Heart right ventricle (tissue), 16 donors: ENCODE measurements at regions not wholly inside any gene's neighbourhood (a gene's known extent, or its start where the extent isn't known, plus 50 kb on each side); places are given as distances from the start of the nearest gene placed in this dataset.

Experiments used
- ATAC-seq, 8 donors: fragments of 200-7000 bp; cut with Tn5 transposase; one replicate each; pipeline ENCODE4 v1.9.1; 2020; ENCODE audit warnings: mild to moderate bottlenecking in 8 of 8, moderate library complexity in 8 of 8, moderate number of reproducible peaks in 1 of 8
- DNase-seq, 2 donors: peaks; one replicate each; pipeline ENCODE4 v3.0.0-alpha.2; 2020
- H3K27ac ChIP-seq, 10 donors: fragments of 200-600 bp; sonication (generic) in 2 of 10; one replicate each; pipeline versions ENCODE4 v1.5.0 to v1.8.0; 2020 to 2022; ENCODE audit warnings: mild to moderate bottlenecking in 3 of 10
- H3K27me3 ChIP-seq, 7 donors: fragments of 200-600 bp; one replicate each; pipeline ENCODE4 v1.8.0; 2021 to 2022; ENCODE audit warnings: mild to moderate bottlenecking in 2 of 7
- H3K36me3 ChIP-seq, 9 donors: fragments of 200-600 bp; sonication (generic) in 1 of 9; one replicate each; pipeline versions ENCODE4 v1.5.0 to v1.8.0; 2020 to 2022; ENCODE audit warnings: mild to moderate bottlenecking in 2 of 9
- H3K4me1 ChIP-seq, 9 donors: fragments of 200-600 bp; sonication (generic) in 1 of 9; one replicate each; pipeline versions ENCODE4 v1.5.0 to v1.8.0; 2020 to 2022; ENCODE audit warnings: mild to moderate bottlenecking in 4 of 9
- H3K4me3 ChIP-seq, 10 donors: fragments of 200-600 bp; sonication (generic) in 2 of 10; one replicate each; pipeline versions ENCODE4 v1.5.0 to v1.8.0; 2020 to 2022; ENCODE audit warnings: mild to moderate bottlenecking in 7 of 10, moderate library complexity in 2 of 10
- H3K9me3 ChIP-seq, 11 donors: fragments of 200-600 bp in 10 of 11; sonication (generic) in 2 of 11; one replicate each; pipeline versions ENCODE4 v1.5.0 to v1.8.0; 2013 to 2022; ENCODE audit warnings: mild to moderate bottlenecking in 2 of 11, control low read depth in 1 of 11, moderate library complexity in 1 of 11
- CTCF ChIP-seq, 9 donors: fragments of 200-600 bp; sonication (generic) in 2 of 9; IDR thresholded peaks; one replicate each; pipeline versions ENCODE4 v1.5.0 to v1.8.0; 2021 to 2022; ENCODE audit warnings: antibody characterized with exemption in 9 of 9, mild to moderate bottlenecking in 5 of 9, moderate library complexity in 1 of 9
- WGBS, 2 donors: extraction: QIAGEN DNeasy Blood & Tissue Kit; methylation state at CpG; one replicate each; pipeline ENCODE4 v1.1.7; 2013; ENCODE audit warnings: inconsistent platforms in 1 of 2; 5-methylcytosine and 5-hydroxymethylcytosine counted together
- intact Hi-C, 10 donors: fragments of 100-400 bp; cut with DNase I; formaldehyde crosslinking; loops; one replicate each; pipeline versions ENCODE4 v1.11.1 to v1.14.2; 2022
- donor health status: Arrhythmogenic right ventricular cardiomyopathy.
- donor health status: ischemic (EF 13 %, LVEDD 7.1; RV severe dilation, severe dysfunction).
- donor health status: healthy with polysubstance abuse.
- donor health status: DM: no; HTN: yes; CAD: no.
- donor health status: DM: no; HTN: no; CAD: no.
- donor health status: ischemic (EF 25% LVEDD 6.9; RV normal size, moderate dysfunction).
- donor health status: ischemic (EF 25% LVEDD 5.7; RV mildly dilated, moderate dysfunction).
- donor health status: healthy.
- donor health status: DM: yes; HTN: yes; CAD: no.
- donor health status: Ischemic cardiomyopathy.
- donor health status: ischemic (EF 35%, LVEDD 5.7; RV mildly dilated, moderate dysfunction).
- donor health status: nonischemic (EF 11% LVEDD 7.7; RV severe dilation, severe dysfunction).
- donor health status: DM: yes; HTN: yes; CAD: no.
- donor health status: PGD.
- donor health status: ischemic (EF 29% LVEDD 5.4; RV normal size, mild dysfunction).
- donor health status: nonischemic (EF 23%, LVEDD 6.1; RV moderate dilation, normal function).

DNA sequence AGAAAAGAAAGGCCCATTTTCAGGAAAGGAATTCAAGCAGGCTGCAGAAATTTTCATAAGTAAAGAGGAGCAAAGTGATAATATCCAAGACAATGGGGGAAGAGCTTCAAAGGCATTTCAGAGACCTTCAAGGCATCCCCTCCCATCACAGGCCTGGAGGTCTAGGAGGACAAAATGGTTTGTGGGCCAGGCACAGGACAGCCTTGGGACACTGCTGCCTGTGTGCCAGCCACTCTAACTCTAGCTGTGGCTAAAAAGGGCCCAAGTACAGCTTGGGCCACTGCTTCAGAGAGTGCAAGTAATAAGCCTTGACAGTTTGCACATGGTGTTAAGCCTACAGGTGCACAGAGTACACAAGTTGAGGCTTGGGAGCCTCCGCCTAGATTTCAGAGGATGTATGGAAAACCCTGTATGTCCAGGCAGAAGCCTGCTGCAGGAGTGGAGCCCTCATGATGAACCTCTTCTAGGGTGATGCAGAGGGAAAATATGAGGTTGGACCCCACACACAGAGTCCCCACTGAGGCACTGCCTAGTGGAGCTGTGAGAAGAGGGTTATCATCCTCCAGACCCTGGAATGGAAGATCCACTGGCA lies 51.8 kb upstream of the ZSWIM5 start:
- WGBS, 2 donors: 98 to 100% methylated on average over 1 of the region's 1 CpG
- no peak overlapping the region for H3K4me3 ChIP-seq
- H3K36me3 ChIP-seq: no peaks in the 10 kb centered on the region
- ATAC-seq (no peak), DNase-seq (no peak)
- no peak overlapping the region for H3K27ac ChIP-seq
- TF ChIP-seq CTCF (IDR thresholded peaks at IDR 0.05): no peak
- intact Hi-C loops: no loop called here
- H3K9me3 ChIP-seq: peaks cover 0 to 36% (median 16%) of the 10 kb centered on the region in 11 donors
- H3K4me1 ChIP-seq: no peaks in the 10 kb centered on the region
- peaks cover 0 to 6% (median 0%) of the 10 kb centered on the region in 7 donors for H3K27me3 ChIP-seq

GRCh38 chr1:45259053-45259452 lies 52.6 kb upstream of the ZSWIM5 start:
- Histone ChIP-seq H3K27me3 (peaks cover 0 to 5% (median 0%) of the 10 kb centered on the region in 7 donors), H3K36me3 (no peaks in the 10 kb centered on the region), H3K9me3 (peaks cover 0 to 36% (median 16%) of the 10 kb centered on the region in 11 donors), H3K4me1 (no peaks in the 10 kb centered on the region), H3K27ac (no peak overlapping the region), H3K4me3 (no peak overlapping the region)
- DNase-seq: no peak
- no peak for ATAC-seq
- WGBS, 2 donors: 88 to 93% methylated on average over 4 of the region's 4 CpGs
- TF ChIP-seq CTCF (IDR thresholded peaks at IDR 0.05): no peak
- intact Hi-C loops: no loop called here

DNA sequence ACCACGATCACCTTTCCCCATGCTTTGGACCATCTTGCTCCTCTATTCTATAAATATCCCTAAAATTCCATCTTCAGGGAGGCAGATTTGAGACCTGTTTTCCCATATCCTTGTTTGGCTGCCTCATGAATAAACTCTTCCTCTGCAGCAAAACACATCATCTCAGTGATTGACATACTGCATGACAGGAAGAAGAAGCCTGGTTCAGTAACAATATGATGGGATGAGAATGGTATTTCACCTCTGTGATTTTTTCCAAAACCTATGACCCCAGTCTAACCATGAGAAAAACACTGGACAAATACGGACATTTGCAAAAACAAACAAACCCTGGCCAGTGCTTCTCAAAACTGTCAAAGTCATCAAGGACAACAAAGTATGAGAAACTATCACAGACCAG lies 53.8 kb upstream of the ZSWIM5 start:
- H3K36me3 ChIP-seq: no peaks in the 10 kb centered on the region
- DNase-seq: no peak
- peaks cover 0 to 4% (median 0%) of the 10 kb centered on the region in 7 donors for H3K27me3 ChIP-seq
- no peak overlapping the region for H3K4me3 ChIP-seq
- no peak for TF ChIP-seq CTCF (IDR thresholded peaks at IDR 0.05)
- ATAC-seq: no peak
- H3K27ac ChIP-seq: no peak overlapping the region
- H3K9me3 ChIP-seq: peaks cover 0 to 36% (median 16%) of the 10 kb centered on the region in 11 donors
- 69 to 76% methylated on average over 2 of the region's 2 CpGs for WGBS, 2 donors
- H3K4me1 ChIP-seq: peaks cover 0 to under 1% (median 0%) of the 10 kb centered on the region in 9 donors
- intact Hi-C loops: no loop called here

DNA sequence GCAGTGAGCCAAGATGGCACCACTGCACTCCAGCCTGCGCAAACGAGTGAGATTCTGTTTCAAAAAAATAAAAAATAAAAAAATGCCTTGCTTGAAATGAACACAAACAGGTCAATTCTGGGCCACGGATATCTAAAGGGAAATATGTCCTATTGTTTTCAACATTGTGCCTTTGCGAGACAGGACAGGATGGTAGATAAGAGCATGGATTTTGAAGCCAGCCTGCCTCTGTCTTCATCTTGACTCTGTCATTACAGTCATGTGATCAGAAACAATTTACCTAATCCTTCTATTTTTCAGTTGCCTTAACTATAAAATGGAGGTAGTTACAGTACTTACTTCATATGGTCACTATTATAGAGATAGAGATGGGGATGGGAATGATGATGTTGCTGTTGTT lies 56.7 kb upstream of the ZSWIM5 start:
- TF ChIP-seq CTCF (IDR thresholded peaks at IDR 0.05): no peak
- H3K27ac ChIP-seq: no peak overlapping the region
- ATAC-seq: no peak

More for the DNA sequence above, 56.7 kb upstream of the ZSWIM5 start:
- no peak overlapping the region for H3K4me3 ChIP-seq
- no peak for DNase-seq
- intact Hi-C loops: no loop called here
- WGBS, 2 donors: 56 to 79% methylated on average over 4 of the region's 4 CpGs
- H3K36me3 ChIP-seq: no peaks in the 10 kb centered on the region
- peaks cover 0 to 25% (median 7%) of the 10 kb centered on the region in 11 donors for H3K9me3 ChIP-seq
- peaks cover 0 to 4% (median 0%) of the 10 kb centered on the region in 7 donors for H3K27me3 ChIP-seq
- peaks cover 0 to 29% (median 12%) of the 10 kb centered on the region in 9 donors for H3K4me1 ChIP-seq
